ENCODE measurements at regions not wholly inside any gene's neighbourhood (a gene's known extent, or its start where the extent isn't known, plus 50 kb on each side); places are given as distances from the start of the nearest gene placed in this dataset.

DNA sequence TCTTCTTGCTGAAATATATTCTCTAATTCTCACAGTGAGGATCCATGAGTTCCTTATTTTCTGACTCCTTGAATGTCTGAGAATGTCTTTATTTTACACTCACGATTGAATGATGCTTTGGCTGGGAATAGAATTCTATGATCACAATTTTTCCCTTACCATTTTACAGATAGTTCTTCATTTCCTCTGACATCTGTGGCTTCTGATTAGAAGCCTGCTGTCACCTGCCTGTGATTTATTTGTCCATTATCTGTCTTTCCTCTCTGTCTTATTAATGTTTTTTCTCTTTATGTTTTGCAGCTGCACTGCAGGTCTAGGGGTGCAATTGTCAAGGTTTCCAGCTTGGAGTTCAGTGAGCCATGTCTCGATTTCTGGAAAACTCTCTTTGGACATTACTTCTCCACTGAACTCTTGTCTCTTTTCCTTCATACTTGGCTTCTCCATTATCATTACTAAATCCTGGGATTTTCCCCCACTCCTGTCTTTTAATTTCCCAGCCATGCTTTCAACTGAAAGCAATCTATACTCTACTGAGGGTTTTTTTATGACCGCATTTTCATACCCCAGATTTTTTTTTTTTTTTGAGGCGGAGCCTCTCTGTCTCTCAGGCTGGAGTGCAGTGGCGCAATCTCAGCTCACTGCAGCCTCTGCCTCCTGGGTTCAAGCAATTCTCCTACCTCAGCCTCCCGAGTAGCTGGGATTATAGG is 85.8 kb upstream of the PRNP start:
- no peak for DNase-seq (ENCODE audit: low spot score in 2 of 2, unreplicated experiment in 2 of 2)
- H3K4me3 Mint-ChIP-seq: no peak overlapping the region
- peaks cover 10% of the 10 kb centered on the region for H3K4me1 Mint-ChIP-seq
- no peaks in the 10 kb centered on the region for H3K36me3 Mint-ChIP-seq
- H3K27ac Mint-ChIP-seq: no peak overlapping the region
- peaks cover 5% of the 10 kb centered on the region for H3K9me3 Mint-ChIP-seq
- TF ChIP-seq, protein P1, sequence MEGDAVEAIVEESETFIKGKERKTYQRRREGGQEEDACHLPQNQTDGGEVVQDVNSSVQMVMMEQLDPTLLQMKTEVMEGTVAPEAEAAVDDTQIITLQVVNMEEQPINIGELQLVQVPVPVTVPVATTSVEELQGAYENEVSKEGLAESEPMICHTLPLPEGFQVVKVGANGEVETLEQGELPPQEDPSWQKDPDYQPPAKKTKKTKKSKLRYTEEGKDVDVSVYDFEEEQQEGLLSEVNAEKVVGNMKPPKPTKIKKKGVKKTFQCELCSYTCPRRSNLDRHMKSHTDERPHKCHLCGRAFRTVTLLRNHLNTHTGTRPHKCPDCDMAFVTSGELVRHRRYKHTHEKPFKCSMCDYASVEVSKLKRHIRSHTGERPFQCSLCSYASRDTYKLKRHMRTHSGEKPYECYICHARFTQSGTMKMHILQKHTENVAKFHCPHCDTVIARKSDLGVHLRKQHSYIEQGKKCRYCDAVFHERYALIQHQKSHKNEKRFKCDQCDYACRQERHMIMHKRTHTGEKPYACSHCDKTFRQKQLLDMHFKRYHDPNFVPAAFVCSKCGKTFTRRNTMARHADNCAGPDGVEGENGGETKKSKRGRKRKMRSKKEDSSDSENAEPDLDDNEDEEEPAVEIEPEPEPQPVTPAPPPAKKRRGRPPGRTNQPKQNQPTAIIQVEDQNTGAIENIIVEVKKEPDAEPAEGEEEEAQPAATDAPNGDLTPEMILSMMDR (IDR thresholded peaks at IDR 0.05; ENCODE audit: unreplicated experiment): no peak
- H3K27me3 Mint-ChIP-seq (ENCODE audit: low read depth): peaks cover 59% of the 10 kb centered on the region

DNA sequence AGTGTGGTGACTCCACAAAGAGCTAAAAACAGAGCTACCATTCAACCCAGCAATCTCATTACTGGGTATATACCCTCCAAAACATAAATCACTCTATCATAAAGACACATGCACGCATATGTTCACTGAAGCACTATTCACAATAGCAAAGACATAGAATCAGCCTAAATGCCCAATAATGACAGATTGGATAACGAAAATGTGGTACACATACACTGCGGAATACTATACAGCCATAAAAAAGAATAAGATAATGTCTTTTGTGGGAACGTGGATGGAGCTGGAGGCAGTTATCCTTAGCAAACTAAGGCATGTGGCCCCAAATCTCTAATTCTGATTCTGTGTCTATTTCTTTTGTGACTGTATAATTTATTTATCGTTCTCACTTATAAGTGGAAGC is 89.0 kb upstream of the PRNP start:
- Mint-ChIP-seq H3K4me1 (peaks cover 11% of the 10 kb centered on the region), H3K4me3 (no peak overlapping the region), H3K27me3 (ENCODE audit: low read depth) (peaks cover 70% of the 10 kb centered on the region), H3K27ac (no peak overlapping the region), H3K36me3 (no peaks in the 10 kb centered on the region), H3K9me3 (peaks cover 5% of the 10 kb centered on the region)
- TF ChIP-seq, protein P1 (IDR thresholded peaks at IDR 0.05; ENCODE audit: unreplicated experiment): no peak
- DNase-seq (ENCODE audit: low spot score in 2 of 2, unreplicated experiment in 2 of 2): no peak

DNA sequence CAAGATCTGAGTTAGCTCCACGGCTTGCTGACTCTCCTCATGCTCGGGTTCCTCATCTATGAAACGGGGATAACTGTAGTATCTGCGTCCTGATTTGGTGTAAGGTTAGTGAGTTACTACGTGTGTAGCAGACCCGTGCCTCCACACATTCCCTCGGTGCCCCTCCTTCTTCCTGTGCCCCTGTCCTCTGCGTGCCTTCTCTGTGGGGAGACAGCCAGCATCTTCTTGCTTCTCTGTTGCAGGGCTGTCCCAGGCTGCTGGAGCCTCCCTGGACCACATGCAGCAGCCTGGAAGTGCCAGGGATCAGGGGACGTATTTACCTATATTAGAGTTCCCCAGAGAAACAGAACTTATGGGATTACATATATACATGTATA is 93.1 kb upstream of the PRNP start:
- Mint-ChIP-seq H3K4me1 (peaks cover 5% of the 10 kb centered on the region), H3K4me3 (no peak overlapping the region), H3K27me3 (ENCODE audit: low read depth) (peaks cover 58% of the 10 kb centered on the region), H3K36me3 (no peaks in the 10 kb centered on the region), H3K9me3 (peaks cover 5% of the 10 kb centered on the region), H3K27ac (no peak overlapping the region)
- TF ChIP-seq, protein P1 (IDR thresholded peaks at IDR 0.05; ENCODE audit: unreplicated experiment): no peak
- DNase-seq (ENCODE audit: low spot score in 2 of 2, unreplicated experiment in 2 of 2): no peak

DNA sequence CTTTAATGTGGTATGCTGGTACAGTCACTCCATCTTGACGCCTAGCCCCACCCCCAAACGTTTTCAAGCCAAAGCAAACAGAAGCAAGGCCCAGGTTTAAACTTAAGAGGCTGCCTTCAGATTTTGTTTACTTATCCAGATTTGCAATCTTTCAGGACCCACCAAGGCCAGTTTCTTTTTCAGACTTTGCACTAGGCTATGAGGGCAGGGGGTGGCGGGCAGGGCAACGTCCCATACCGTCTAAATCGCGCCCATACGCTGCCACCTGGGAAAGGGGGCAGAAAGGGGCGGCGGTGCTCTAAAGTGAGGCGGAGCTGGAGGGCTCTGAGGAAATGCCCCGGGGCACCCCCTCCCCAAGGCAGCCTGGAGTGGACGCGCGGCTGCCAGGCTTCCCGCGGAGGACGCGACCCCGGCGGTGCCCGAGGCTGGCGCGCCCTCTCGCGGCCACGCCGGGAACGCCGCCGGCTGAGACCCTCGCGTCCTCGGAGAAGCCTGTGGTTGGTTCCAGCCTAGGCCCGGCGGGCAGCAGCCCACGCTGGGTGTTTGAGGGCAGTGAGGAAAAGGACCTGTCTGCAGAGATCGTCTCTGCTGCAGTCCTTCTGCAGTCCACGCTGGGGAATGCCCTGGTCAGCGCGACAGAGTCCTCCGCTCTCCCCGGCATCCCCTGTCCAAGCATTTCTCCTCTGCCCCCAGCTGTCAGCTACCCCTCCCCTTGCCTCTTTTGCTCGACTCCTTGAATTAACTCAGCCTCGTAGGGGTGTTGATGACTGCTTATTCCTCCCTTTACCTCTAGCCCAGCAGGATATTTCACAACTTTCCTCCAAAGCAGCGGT is 93.7 kb upstream of the PRNP start:
- Mint-ChIP-seq H3K36me3 (no peaks in the 10 kb centered on the region), H3K9me3 (peaks cover 5% of the 10 kb centered on the region), H3K4me3 (no peak overlapping the region), H3K27me3 (ENCODE audit: low read depth) (peaks cover 55% of the 10 kb centered on the region), H3K4me1 (peaks cover 5% of the 10 kb centered on the region), H3K27ac (no peak overlapping the region)
- TF ChIP-seq, protein P1 (IDR thresholded peaks at IDR 0.05; ENCODE audit: unreplicated experiment): peak; percentile 97
- DNase-seq (ENCODE audit: low spot score in 2 of 2, unreplicated experiment in 2 of 2): peak; percentile 49 to 82

DNA sequence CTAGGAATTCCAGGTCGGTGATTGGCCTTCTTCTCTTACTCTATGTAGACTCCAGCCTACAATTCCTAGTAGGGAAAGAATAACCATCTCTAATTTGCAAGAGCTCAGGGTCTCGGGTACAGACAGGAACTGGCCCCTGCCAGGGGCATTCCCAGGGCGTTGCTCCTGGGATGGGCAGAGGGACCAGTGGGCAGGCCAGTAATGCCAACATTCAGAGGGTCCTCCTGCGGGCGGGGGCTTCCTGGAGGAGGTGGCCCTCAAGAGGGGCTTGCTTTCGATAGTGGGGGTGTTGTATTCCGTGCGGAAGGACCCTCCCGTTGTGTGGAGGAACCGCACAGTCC is 94.3 kb upstream of the PRNP start:
- no peak for DNase-seq (ENCODE audit: low spot score in 2 of 2, unreplicated experiment in 2 of 2)
- Mint-ChIP-seq H3K36me3 (no peaks in the 10 kb centered on the region), H3K27ac (no peak overlapping the region), H3K4me1 (peaks cover 5% of the 10 kb centered on the region), H3K9me3 (peaks cover 2% of the 10 kb centered on the region), H3K4me3 (no peak overlapping the region), H3K27me3 (ENCODE audit: low read depth) (peaks cover 52% of the 10 kb centered on the region)
- TF ChIP-seq, protein P1 (IDR thresholded peaks at IDR 0.05; ENCODE audit: unreplicated experiment): no peak

All from mesothelial cell of epicardium (in vitro differentiated cells).